Breast epithelium (tissue), 4 donors: ENCODE measurements at regions not wholly inside any gene's neighbourhood (a gene's known extent, or its start where the extent isn't known, plus 50 kb on each side); places are given as distances from the start of the nearest gene placed in this dataset.
A peak's percentile ranks its signal among the peaks of the same experiment; 100 is the strongest.

ENCODE experiments used
- DNase-seq, 2 donors: peaks; one replicate each; pipeline ENCODE4 v3.0.0-alpha.2; 2019; ENCODE audit warnings: low spot score in 2 of 2
- H3K27ac ChIP-seq, 2 donors: fragments of 200-600 bp; sonication (generic) in 1 of 2; one replicate each; pipeline ENCODE4 v1.5.1; 2016 to 2019; ENCODE audit warnings: mild to moderate bottlenecking in 1 of 2
- H3K27me3 ChIP-seq, 2 donors: fragments of 200-600 bp; sonication (generic) in 1 of 2; one replicate each; pipeline versions ENCODE4 v1.5.1 to v1.6.0; 2017 to 2019; ENCODE audit warnings: control low read depth in 1 of 2, mild to moderate bottlenecking in 1 of 2
- H3K36me3 ChIP-seq: fragments of 200-600 bp; one replicate; pipeline ENCODE4 v1.5.1; 2019
- H3K4me1 ChIP-seq, 2 donors: fragments of 200-600 bp; sonication (generic); one replicate each; pipeline ENCODE4 v1.5.1; 2016 to 2019; ENCODE audit warnings: control low read depth in 1 of 2
- H3K4me3 ChIP-seq, 3 donors: fragments of 200-600 bp; sonication (generic); 1 replicate in 2 of 3; 2 replicates in 1 of 3; pipeline ENCODE4 v1.5.1; 2016 to 2019; ENCODE audit warnings: mild to moderate bottlenecking in 3 of 3, moderate library complexity in 2 of 3
- H3K9me3 ChIP-seq, 2 donors: fragments of 200-600 bp; sonication (generic) in 1 of 2; one replicate each; pipeline ENCODE4 v1.5.1; 2016 to 2019; ENCODE audit warnings: control low read depth in 1 of 2
- POLR2A ChIP-seq: fragments of 450-650 bp; IDR thresholded peaks from one replicate; pipeline ENCODE4 v1.6.1; 2016; ENCODE audit warnings: antibody characterized with exemption, mild to moderate bottlenecking, moderate library complexity
- POLR2AphosphoS5 ChIP-seq, 3 donors: sonication (generic); formaldehyde crosslinking; IDR thresholded peaks; one replicate each; pipeline ENCODE4 v1.6.1; 2017; ENCODE audit warnings: antibody characterized with exemption in 3 of 3
- intact Hi-C: fragments of 100-400 bp; cut with DNase I; formaldehyde crosslinking; loops from one replicate; pipeline ENCODE4 v1.15.1; 2023; ENCODE audit warnings: low total_unique reads
- TF ChIP-seq, protein P1 (sequence below), 3 donors: fragments of 450-650 bp; IDR thresholded peaks; one replicate each; pipeline ENCODE4 v1.5.1; 2016 to 2017; ENCODE audit warnings: antibody characterized with exemption in 3 of 3, mild to moderate bottlenecking in 3 of 3, moderate library complexity in 3 of 3

DNA sequence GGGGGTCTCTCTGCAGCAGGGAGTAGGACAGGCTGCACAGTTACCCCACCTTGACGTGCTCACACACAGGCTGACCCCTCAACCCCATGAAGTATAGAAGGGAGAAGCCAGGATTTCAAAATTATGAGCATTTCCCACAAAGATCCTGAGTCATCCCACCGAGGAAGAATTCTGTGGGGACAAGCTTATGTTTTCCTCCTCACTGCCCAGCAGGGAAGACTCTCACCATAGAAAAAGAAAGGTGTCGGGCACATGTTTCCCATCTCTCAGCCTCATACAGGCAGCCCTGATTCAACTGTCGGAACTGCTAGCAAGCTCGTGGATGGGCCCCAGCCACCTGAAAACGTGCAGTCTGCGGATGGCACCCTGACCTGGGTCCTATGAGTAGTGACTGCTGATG lies 499.7 kb upstream of the MKI67 start:
- intact Hi-C loops, result no loop called here
- no peak for DNase-seq
- Histone ChIP-seq H3K36me3 (no peaks in the 10 kb centered on the region), H3K27ac (no peak overlapping the region), H3K4me3 (no peak overlapping the region), H3K27me3 (no peaks in the 10 kb centered on the region), H3K4me1 (no peaks in the 10 kb centered on the region), H3K9me3 (no peaks in the 10 kb centered on the region)
- TF ChIP-seq POLR2A (no peak), POLR2AphosphoS5 (IDR thresholded peaks at IDR 0.05) (no peak)
- TF ChIP-seq, protein P1, sequence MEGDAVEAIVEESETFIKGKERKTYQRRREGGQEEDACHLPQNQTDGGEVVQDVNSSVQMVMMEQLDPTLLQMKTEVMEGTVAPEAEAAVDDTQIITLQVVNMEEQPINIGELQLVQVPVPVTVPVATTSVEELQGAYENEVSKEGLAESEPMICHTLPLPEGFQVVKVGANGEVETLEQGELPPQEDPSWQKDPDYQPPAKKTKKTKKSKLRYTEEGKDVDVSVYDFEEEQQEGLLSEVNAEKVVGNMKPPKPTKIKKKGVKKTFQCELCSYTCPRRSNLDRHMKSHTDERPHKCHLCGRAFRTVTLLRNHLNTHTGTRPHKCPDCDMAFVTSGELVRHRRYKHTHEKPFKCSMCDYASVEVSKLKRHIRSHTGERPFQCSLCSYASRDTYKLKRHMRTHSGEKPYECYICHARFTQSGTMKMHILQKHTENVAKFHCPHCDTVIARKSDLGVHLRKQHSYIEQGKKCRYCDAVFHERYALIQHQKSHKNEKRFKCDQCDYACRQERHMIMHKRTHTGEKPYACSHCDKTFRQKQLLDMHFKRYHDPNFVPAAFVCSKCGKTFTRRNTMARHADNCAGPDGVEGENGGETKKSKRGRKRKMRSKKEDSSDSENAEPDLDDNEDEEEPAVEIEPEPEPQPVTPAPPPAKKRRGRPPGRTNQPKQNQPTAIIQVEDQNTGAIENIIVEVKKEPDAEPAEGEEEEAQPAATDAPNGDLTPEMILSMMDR (IDR thresholded peaks at IDR 0.05), result no peak

DNA sequence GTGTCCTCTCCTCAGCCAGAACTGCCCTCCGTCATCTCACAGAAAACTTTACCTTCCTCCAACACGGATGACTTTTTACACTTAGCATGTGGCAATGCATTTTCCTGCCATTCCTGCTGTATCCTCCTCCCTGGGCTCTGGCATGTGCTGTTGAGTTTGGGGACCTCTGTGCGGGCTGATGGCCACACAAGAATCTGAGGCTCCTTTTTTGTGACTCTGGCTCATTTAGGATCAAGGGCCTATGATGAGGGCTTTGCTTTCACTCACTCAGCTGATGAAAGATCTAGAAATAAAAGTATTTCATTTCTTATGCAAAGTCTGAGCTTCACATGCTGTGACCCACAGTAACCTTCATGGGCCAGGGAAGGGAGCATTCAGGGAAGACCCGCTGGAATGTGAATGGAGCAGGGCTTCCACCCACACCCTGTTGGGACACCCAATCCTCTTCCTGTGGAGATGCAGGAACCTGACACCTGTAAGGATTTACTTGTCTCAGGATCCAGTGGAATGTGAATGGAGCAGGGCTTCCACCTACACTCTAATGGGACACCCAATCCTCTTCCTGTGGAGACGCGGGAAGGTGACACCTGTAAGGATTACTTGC lies 500.3 kb upstream of the MKI67 start:
- intact Hi-C loops, result no loop called here

DNA sequence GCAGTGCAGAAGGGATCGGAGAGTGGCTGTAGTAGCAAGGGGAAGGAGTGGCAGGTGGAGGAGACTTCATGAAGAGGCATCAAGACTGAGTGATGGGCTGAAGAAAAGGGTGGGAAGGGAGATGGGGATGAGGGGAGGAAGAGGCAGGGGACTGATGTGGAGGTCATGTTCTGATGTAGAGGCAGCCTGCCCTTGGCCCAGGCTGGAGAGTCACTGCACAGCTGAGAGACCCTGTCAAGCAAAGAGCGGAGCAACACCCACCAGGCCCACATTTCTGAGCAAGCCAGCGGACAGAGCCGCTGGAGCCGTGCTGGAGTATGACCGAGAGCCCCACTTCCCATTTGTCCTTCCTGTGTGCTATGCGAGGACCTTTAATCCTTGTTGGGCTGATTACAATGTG lies 501.6 kb upstream of the MKI67 start:
- no peaks in the 10 kb centered on the region for H3K4me1 ChIP-seq
- intact Hi-C loops, result no loop called here

More for the DNA sequence above, 500.3 kb upstream of the MKI67 start:
- H3K4me3 ChIP-seq, result no peak overlapping the region
- no peaks in the 10 kb centered on the region for H3K27me3 ChIP-seq
- DNase-seq, result no peak
- no peak overlapping the region for H3K27ac ChIP-seq
- TF ChIP-seq, protein P1 (IDR thresholded peaks at IDR 0.05), result no peak
- TF ChIP-seq POLR2AphosphoS5 (IDR thresholded peaks at IDR 0.05) (no peak), POLR2A (no peak)
- no peaks in the 10 kb centered on the region for H3K4me1 ChIP-seq
- H3K9me3 ChIP-seq, result no peaks in the 10 kb centered on the region
- H3K36me3 ChIP-seq, result no peaks in the 10 kb centered on the region

DNA sequence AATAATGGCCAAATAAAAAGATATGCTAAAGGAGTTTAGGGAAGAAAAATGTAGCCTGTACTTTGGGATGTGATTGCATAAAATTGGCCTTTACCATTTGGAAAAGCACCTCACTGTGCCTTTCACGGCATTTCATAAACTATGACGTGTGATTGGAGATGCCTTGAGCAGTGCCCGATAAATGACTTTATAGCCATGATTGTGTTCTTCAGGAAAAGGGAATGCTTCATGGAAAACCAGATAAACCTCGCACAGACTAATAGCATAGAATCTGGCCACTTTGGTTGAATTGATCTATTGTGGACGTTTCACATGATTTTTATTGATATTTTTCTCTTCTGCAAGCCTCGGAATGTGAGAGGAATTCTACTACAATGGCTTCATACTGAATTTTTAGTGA lies 502.0 kb upstream of the MKI67 start:
- Histone ChIP-seq H3K4me3 (no peak overlapping the region), H3K4me1 (no peaks in the 10 kb centered on the region), H3K27me3 (no peaks in the 10 kb centered on the region), H3K9me3 (no peaks in the 10 kb centered on the region), H3K27ac (no peak overlapping the region), H3K36me3 (no peaks in the 10 kb centered on the region)
- TF ChIP-seq POLR2A, result no peak
- no peak for TF ChIP-seq POLR2AphosphoS5 (IDR thresholded peaks at IDR 0.05)
- TF ChIP-seq, protein P1 (IDR thresholded peaks at IDR 0.05), result no peak
- intact Hi-C loops, result no loop called here
- DNase-seq, result no peak

More for the DNA sequence above, 501.6 kb upstream of the MKI67 start:
- H3K27me3 ChIP-seq, result no peaks in the 10 kb centered on the region
- H3K36me3 ChIP-seq, result no peaks in the 10 kb centered on the region
- DNase-seq, result no peak
- no peak overlapping the region for H3K27ac ChIP-seq
- H3K9me3 ChIP-seq, result no peaks in the 10 kb centered on the region
- TF ChIP-seq POLR2A (no peak), POLR2AphosphoS5 (IDR thresholded peaks at IDR 0.05) (no peak)
- TF ChIP-seq, protein P1 (IDR thresholded peaks at IDR 0.05), result no peak
- no peak overlapping the region for H3K4me3 ChIP-seq

DNA sequence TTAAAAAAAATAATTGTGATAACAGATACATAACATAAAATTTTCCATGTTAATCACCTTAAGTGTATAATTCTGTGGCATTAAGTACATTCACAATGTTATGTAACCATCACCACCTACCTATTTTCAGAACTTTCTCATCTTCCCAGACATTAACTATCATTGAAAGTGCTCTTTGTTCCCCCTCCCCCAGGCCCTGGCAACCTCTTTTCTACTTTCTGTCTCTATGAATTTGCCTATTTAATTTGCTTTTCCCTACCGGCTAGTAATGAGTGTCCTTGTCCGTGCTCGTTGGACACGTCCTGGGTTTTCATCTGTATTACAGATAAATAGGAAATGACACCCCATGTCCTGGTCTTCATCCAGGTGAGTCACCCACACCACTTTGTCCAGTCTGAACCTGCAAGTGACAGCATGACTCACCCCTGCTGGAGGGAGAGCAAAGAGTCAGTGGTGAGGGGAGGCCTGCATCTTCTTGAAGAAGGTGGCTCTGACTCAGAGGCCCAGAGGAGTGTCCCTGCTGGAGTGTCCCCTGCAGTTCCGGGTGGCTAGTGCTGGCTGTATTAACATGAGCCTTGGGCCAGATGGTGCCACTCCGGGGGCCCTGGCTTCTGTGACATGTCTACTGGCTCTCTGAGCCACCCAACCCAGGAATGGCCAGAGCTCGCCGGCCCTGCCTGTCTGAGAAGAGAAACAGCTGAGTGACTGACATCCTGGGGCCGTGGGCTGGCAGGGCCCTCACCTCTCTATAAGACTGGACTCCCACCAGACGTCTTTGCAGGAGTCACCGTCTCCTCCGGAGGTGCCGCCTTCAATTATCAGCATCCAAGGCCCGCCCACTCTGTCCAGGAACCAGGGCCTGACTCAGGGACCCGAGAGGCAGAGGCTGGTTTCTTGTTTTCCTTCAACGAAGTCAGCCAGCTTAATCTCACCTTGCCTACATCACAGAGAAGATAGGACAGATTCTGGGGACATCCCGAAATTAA lies 503.2 kb upstream of the MKI67 start:
- intact Hi-C loops, result no loop called here
- no peaks in the 10 kb centered on the region for H3K27me3 ChIP-seq
- H3K27ac ChIP-seq, result peak overlapping the region; percentile 58 to 69
- H3K4me3 ChIP-seq, result no peak overlapping the region
- no peaks in the 10 kb centered on the region for H3K9me3 ChIP-seq
- DNase-seq, result peak in 1 of 2 donors; percentile 77
- no peaks in the 10 kb centered on the region for H3K4me1 ChIP-seq
- no peak for TF ChIP-seq POLR2A
- TF ChIP-seq, protein P1 (IDR thresholded peaks at IDR 0.05), result no peak
- H3K36me3 ChIP-seq, result no peaks in the 10 kb centered on the region
